HG02870 (cell line): ENCODE measurements at regions not wholly inside any gene's neighbourhood (a gene's known extent, or its start where the extent isn't known, plus 50 kb on each side); places are given as distances from the start of the nearest gene placed in this dataset.
"Not testable (repeated sequence)": the region's sequence is repeated elsewhere in the genome, so short reads cannot be mapped to it uniquely, and the experiment has no call there.

Source experiments
- ATAC-seq: cut with Tn5 transposase; IDR thresholded peaks from one replicate; pipeline ENCODE4 v1.9.1; 2021; ENCODE audit warnings: mild to moderate bottlenecking, moderate library complexity; ENCODE audit not compliant: unreplicated experiment

DNA sequence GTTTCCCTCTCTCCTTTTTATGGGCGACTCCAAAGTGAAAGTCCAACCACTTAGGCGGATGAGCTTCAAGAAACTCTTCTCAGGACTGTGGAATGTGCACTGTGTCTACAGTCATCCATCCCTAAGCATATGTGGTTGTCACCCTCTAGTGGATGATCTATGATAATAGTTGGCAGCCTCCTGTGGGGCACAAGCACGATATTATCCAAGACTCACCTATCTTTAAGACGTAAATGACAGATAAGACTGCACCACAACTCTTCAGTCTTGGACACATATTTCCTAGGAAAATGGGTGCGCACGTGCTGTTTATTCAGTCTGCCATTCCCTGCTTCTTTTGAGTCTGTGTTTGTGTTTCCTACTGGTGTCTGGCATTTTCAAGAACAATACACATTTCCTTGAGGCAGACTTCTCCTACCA, 145.5 kb upstream of the CTAGE1 start:
- peak; percentile 90 for ATAC-seq

DNA sequence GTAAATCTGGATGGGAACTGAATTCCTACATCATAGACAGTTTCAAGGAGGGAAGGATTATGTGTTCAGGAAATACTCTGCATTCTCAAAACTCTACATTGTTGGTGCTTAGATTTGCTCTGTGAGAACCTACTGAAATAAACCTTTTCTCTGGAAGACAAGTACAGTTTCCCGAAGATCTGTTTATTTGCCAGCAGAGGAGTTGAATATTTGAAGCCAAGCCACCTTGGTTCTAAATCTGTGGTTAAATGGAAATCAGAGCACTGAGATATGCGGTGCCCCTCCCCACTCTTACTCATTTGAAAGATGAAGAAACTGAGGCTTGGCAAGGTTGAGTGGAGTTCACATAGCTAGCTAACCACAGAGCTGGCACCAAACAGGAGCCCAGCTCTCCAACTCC, 146.3 kb upstream of the CTAGE1 start:
- ATAC-seq, result no peak

DNA sequence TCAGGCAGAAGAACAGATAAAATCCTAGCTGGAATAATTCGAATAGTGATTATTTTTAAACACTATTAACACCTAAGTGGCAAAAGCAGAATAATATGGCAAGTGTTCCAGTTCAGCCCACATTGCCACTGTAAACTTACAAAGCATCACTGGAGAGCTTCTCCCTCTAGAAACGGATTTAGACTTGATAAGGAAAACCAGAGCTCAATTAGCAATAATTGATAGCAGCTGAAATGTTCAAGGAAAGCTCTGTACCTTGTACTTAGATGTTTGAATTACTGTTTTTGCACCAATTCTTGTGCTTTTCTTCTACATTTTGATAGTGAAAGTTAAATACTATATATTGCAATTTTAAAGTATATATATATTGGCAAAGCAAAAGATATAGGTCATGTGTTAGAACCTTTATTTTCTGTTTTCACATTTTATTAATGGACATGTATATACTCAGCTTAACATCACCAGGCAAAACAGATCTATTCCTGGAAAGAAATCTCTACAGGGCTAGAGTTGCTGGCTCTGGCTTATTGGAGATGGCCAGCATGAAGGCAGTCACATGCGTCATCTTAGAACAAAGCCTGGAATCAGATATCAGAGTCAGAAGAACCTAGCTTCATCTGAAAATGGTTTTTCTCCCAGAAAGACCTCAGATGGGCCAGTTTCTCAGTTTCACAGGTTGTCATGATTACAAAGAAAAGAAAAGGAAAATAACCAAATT, 149.1 kb upstream of the CTAGE1 start:
- no peak for ATAC-seq

DNA sequence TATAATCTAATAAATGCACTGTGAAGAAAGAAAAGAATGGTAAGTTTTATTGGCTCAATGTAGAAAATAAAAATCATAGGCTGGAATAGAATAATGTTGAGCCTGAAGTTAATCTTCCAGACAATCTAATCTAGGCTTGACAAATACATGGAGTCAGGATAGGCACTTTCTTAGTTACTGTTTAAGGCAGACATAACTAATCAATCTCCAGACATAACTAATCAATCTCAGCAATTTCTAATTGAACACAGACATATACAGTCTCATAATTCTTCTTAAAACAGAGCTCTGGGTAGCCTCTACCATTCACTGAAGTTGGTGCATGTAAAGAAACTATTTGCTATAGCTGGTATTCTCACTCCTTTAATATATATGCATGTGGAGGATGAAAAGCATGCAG, 150.1 kb upstream of the CTAGE1 start:
- no peak for ATAC-seq

DNA sequence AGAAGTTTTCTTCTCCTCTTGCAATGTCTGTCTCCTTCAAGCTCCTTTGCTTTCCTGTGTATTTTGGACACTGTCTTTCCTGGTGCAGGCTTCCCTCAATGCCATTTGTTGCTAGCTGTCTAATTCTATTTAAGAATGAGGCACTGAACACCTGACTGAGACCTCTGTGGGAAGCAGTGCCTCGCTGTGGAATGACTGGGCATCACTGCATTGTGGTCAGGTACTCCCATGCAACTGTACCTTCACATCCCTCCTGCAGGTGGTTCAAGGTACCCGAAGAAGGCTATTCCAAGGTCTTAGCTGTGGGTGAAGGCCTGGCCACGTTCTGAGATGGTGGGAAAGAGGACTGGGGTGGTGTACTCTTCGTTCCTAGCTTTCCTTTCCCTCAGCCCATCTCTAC, 152.8 kb upstream of the CTAGE1 start:
- ATAC-seq, result no peak

DNA sequence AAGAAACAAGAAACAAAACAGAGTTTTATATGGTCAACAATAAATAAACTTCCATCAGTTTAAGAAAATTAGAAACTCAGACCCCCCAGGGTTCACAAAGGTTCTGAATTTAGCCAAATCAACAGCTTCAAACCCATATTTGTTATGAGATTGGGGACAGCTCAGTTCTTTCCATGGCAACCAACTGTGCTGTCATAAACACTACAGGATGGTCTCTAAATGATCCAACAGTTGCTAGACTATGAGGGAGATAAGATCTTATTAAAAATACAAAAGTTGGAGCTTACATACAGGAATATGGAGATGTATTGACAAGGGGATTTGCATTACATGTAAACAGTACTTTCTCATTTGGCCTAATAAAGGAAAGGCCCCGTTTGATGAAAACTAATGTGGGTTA, 154.6 kb upstream of the CTAGE1 start:
- no peak for ATAC-seq

DNA sequence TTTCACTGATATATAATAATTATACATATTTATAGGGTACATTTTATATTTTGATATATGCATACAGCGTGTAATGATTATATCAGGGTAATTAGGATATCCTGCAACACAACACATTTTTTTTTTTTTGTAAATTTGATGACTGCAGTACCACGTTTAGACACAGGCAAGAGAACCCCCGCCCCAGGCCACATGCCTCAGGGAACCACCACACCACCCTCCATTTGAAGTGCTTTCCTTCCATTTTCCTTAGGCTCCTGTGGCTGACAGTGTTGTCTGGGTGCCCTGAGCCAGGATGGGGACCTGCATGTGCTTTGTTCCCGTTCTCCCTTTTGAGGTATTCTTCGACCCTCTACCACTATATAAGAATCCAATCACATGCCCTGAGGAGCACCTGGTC, 161.6 kb upstream of the CTAGE1 start:
- ATAC-seq, result no peak

DNA sequence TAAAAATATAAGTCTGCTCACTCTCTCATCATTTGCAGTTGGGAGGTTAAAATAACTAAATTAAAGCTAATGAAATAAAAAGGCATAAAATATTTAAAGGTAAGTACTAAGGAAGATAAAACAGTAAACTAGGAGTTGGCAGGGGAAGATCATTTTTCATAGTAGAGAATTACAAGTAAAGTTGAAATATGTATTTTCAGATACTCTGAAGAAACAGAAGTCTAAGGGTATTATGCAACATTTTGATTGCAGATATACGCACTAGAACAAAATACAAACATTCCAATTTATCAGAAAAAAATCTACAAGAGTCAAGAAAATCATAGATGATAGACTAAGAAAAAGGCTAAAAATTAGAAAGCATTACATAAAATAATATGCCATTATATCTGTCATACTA, 167.6 kb upstream of the CTAGE1 start:
- no peak for ATAC-seq

DNA sequence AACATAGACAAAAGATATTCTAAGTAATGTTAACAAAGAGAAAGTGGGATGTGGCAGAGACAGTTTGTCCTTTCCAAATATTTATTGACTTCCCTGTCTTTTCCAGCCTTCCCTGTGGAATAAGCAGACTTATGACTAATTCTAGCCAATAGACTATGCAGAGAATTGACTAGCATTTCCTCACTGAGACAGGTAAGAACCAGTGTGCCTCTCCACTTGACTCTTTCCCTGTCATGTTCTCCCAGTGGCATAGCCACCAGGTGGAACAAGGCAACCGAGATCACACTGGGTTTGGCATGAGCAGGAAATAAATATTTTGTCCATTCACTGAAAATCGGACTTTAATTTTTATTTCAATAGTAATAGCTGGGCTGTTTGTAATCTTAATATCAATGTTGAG, 168.1 kb upstream of the CTAGE1 start:
- ATAC-seq, result no peak

DNA sequence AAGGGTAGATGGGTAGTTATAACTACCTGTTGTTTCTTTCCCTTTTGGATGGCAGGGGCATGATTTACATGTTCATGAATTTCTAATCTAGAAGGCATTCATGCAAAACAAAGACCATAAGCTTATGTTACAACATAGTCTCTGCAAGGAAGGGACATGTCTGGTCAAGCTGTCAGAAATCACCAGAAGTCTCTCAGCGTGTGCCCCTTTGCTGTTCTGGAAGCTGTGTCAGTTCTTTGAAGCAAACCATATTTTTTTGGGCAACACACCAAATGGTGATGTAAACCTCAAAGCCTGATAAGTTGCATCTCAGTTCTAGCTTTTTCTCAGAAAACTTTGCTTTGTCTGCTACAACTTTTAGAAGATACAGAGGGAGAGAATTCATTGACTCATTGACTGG, 173.5 kb upstream of the CTAGE1 start:
- no peak for ATAC-seq

DNA sequence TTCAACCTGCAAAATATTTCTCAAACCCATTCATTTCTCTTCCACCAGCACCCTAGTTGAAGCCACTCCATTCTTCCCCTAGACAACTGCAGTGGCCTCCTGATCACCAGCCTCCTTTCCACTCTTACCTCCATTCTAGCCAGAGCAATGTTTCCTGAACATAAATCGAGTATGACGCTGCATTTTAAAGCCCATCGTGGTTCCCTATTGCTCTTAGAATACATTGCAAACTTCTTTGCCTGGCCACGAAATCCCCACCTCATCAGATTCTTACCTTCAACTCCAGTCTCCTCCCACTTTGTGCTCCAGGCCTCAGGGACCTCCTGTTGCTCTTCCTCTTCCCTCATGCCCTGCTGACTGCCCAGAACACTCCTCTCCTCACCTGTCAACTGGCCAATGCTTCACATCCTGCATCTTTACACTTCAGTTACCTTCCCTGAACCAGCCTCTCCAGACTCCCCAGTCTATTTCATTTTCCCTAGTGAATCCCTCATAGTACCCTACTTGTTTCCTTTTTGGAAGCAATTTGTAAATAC, 176.5 kb upstream of the CTAGE1 start:
- ATAC-seq, result no peak

DNA sequence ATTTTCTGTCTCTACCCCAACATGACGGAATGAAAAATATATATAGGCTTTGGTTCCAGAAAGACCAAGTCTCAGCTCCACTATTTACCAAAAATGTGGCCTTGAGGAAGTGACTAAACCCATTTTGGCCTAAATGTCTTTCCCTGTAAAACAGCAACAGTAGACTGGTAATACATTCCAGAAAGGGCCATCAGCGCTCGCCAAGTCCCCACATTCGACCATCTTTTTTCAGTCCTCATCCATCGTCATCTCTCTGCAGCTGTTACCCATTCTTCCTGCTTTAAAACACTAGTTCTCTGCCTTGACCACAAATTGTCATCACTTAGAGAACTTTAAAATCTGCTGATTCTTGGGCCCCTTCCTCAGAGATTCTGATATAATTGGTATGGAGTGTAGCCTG, 183.8 kb upstream of the CTAGE1 start:
- ATAC-seq, result no peak

DNA sequence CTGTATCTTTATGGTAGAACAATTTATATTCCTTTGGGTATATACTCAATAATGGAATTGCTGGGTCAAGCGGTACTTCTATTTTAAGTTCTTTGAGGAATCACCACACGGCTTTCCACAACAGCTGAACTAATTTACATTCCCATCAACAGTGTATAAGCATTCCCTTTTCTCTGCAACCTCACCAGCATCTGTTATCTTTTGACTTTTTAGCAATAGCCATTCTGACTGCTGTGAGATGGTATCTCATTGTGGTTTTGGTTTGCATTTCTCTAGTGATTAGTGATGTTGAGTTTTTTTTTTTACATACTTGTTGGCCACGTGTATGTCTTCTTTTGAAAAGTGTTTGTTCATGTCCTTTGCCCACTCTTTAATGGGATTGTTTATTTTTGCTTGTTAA, 184.7 kb upstream of the CTAGE1 start:
- ATAC-seq, result not testable (repeated sequence)

DNA sequence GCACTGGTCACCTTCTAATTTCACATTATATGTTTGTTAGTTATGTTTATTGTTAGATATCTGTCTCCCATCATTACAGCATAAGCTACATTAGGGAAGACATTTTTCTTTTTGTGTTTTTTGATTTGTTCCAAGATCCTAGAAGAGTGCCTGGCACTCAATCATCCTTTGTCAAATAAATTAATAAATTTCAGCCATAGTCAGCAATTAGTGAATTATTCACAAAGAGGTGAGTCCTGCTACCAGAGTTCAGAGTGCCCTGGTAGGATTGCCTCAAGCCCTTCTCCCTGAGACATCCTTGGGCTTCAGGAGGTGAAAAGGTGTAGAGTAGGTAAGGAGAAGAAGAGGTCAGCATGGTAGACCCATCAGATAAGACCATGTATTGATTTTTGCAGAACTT, 186.2 kb upstream of the CTAGE1 start:
- ATAC-seq, result no peak

DNA sequence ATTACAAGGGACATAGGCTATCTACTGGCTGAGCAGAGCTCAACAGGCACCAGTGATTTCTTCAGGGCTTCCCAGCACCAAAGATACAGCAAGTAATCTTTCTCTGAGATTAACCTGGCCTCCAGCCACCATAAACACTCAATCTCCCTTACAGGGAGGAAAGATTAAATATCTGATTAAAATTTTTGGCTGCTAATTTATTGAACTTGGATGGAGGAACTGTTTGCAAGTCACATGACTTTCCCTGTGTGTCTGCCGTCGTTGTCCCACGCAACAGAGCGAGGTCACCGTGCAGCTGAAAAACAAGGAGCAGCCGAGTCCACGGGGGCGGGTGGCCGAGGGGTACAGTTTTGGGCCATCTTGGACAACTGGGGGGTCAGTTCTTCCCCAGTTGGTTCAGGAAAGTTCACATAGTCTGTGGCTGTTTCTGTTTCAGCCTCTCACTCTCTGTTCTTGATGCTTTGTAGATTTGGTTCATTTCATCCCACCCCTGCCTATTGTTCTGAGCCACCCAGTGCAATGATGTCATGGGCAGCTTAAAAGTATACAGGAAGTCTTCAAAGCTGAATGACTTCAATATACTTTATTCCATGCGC, 186.8 kb upstream of the CTAGE1 start:
- ATAC-seq, result no peak

DNA sequence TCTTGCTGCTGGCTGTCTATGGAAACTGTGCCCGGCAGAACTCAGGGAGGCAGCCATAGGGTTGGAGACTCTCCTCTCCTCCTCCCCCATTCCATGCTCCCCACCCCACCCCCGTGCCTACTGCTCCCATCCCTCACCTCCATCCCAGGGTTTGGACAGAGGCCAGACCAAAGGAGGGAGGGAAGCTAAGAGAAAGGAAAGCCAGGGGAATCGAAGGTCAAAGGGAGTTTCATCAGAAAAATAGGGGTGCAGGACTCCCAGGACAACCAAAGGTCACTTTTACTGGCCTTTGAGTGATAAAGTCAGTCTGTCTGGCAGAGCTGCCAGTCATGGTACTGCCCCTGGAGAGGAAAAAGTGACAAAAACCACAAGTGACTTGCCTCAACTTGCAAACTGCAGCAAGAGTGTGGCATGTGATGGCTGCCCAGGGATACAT, 187.3 kb upstream of the CTAGE1 start:
- no peak for ATAC-seq

DNA sequence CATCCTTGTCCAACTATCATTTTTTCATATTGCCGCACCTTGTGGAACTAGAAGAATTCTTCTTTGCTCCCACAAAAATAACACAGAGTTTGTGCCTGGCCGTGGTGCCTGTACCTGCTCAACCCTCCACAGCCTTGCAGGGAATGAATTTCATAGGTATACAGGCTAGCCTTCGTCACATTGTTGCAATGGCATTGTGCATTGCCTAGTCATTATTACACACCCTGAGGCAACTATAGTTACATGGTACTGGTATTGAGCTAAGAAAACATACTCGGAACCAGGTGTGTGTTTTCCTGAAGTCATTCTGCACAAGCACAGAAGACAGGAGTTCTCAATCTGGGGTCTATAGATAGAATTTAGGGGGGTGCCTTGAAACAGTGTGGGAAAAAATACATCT, 188.0 kb upstream of the CTAGE1 start:
- no peak for ATAC-seq

DNA sequence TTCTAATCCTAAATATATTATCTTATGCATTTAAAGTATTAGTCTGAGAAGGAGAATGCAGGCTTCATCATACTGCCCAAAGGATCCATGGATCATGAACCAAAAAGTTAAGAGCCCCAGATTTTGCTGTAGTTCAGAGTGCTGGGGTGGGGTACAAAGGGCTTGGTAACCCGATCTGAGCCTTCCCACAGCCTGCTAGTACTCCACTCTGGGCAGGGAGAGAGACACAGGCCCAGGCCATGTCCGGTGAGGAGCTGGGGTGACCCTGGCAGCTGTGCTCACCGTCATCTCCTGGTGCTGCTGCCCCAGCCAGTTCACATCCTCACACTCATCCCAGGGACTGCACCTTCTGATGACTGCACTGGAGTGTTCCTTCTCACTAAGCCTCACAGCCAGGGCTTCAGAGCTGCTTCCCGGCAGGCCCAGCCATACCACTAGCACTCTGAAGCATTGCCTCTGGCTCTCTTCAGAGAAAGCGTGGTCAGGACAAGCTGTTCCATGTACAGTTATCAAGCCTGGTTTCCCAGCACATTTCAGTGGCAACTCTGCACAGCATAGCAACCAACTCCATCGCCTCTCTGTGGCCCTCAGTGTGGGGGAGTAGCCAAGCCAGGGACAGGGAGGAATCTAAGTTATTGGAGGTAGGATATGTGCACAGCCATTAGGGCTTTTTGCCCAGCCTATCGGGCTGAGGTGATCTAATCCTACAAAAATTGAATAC, 189.0 kb upstream of the CTAGE1 start:
- no peak for ATAC-seq

DNA sequence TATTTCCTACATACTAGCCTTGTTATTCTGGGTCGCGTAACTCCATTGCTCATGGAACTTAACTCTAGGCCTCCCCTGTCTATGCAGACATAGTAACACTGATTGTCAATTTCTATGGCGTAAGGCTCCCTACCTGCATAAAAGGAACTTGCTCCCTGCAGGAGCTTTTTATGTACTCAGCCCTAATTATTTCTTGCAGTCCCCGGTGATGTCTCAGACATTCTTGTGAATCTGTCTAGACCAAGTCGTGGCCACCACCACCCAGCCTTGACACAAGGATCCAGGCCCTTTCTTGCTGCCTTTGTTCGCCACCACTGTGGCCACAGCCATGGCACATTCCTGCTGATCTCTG, 189.5 kb upstream of the CTAGE1 start:
- ATAC-seq, result no peak

DNA sequence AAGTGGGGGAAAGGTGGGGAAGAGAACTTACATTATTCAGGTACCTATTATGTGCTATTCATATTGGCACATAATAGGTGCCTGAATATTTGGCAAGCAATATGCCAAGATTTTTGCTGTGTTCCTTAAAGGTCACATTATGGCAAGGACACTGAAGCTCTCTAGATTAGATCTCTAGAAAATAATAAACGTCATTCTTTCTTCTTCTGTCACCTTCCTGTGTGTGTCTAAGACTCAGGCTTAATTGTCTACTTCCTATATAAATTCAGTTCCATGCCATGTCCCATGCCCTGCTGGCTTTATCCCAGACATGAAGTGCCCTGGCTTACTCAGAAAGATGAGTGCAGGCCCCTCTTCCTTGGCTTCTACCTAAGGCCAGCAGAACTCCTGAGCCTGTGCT, 191.1 kb upstream of the CTAGE1 start:
- no peak for ATAC-seq

DNA sequence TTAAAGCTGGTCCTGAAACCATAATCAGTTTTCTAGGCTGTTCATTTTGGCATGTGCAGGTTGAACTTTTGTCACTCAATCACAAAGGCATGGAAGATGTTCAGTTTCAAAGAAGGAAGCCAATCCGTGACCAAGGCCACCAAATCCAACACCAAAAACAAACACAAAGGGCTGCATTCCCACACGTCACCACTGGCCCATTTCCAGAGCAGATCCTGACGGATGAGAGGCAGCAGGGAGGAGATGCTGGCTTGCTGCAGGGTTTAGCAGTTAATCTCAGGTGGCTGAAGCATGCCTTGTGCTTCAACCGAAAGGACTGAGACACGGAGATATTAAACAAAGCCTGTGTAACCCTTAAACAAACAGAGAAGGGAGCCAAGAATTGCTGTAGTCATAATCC, 191.9 kb upstream of the CTAGE1 start:
- no peak for ATAC-seq

DNA sequence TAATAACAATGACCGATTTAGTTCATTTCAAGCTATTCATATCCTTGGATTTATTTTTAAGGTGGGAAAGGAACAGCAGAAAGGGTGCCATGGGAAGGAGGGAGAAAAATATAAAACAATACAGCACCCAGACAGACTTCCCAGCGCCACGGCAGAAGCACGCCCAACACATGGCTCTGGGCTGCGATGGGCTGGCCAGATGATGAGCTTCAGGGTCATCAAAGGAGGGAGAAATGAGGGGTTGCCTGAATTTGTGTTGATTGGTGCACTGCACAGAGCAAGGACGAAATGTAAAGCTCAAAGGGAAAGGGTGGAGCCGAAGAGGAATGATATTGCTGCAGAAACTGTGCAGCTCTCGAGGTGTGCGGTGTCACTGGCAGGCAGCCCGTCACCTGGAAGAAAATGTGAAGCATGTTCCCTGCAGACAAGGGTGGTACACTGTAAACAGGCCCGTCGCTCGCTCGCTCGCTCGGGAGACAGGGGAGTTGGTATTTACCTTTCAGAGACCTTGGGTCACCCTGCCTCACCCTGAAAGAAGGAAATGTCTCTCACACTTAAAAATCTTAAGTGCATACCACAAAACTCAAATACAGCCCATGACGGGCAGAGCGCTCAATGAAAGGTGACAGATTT, 195.5 kb upstream of the CTAGE1 start:
- no peak for ATAC-seq
